ENCODE measurements at regions not wholly inside any gene's neighbourhood (a gene's known extent, or its start where the extent isn't known, plus 50 kb on each side); places are given as distances from the start of the nearest gene placed in this dataset.

GRCh38 chr11:111104185-111104584, 141.3 kb upstream of the POU2AF2 start:
- TF ChIP-seq CTCF (IDR thresholded peaks at IDR 0.05; ENCODE audit: insufficient read depth, low read length, poor library complexity, severe bottlenecking), result no peak
- no peak for TF ChIP-seq EZH2phosphoT487 (conservative IDR thresholded peaks at IDR 0.05; ENCODE audit: low read length)
